HCT116 (cell line): ENCODE measurements at regions not wholly inside any gene's neighbourhood (a gene's known extent, or its start where the extent isn't known, plus 50 kb on each side); places are given as distances from the start of the nearest gene placed in this dataset.
"Not testable (repeated sequence)": the region's sequence is repeated elsewhere in the genome, so short reads cannot be mapped to it uniquely, and the experiment has no call there.

Experiments
- CTCF ChIP-seq, 3 experiments: fragments of 200-600 bp in 1 of 3; sonication (generic) in 1 of 3; IDR thresholded peaks in 2 of 3; conservative IDR thresholded peaks in 1 of 3; 2 replicates each; pipeline ENCODE4 v1.5.1; 2012 to 2017; ENCODE audit warnings: low read depth in 2 of 3, low read length in 2 of 3, antibody characterized with exemption in 1 of 3, borderline replicate concordance in 1 of 3, control low read depth in 1 of 3, mild to moderate bottlenecking in 1 of 3, mixed read lengths in 1 of 3, mixed run types in 1 of 3, moderate library complexity in 1 of 3; ENCODE audit not compliant: insufficient read depth in 1 of 3
- EZH2 ChIP-seq: fragments of 200-600 bp; sonication (generic); IDR thresholded peaks from 2 replicates; pipeline ENCODE4 v1.6.1; 2017; ENCODE audit warnings: antibody characterized with exemption, mixed run types

DNA sequence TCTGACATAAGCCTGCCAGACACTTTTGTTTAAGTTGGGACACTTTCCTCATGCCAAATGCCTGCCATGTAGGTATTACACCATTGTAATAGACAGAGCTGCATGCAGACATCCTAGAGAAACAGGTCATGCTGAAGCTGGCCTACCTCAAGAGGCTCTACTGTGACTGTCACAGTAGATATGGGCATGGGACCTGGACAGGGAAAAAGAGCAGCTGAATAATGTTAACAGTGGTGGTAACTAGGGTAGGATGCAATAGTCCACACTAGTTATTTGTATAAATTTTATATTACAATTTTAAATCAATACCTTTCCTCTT, 273.2 kb downstream of the CNTNAP3 start:
- TF ChIP-seq EZH2; CTCF (IDR thresholded peaks at IDR 0.05 in 2 of 3, conservative IDR thresholded peaks at IDR 0.05 in 1 of 3; ENCODE audit: borderline replicate concordance in 1 of 3, insufficient read depth in 1 of 3, low read depth in 2 of 3, low read length in 2 of 3): not testable (repeated sequence)
